Panc1 (cell line): ENCODE measurements at regions not wholly inside any gene's neighbourhood (a gene's known extent, or its start where the extent isn't known, plus 50 kb on each side); places are given as distances from the start of the nearest gene placed in this dataset.

Source experiments
- ATAC-seq: fragments of 200-7000 bp; cut with Tn5 transposase; 2 replicates; pipeline ENCODE4 v1.9.1; 2020; ENCODE audit warnings: mild to moderate bottlenecking, moderate library complexity
- BruUV-seq: library from RNA; stranded (reverse); fragments of 400-500 nt; replicated peaks from 2 replicates; lab custom pipeline; 2021; lab: Mats Ljungman, UMichigan
- CTCF ChIA-PET: fragments of 300-600 bp; sonication (Branson Sonifier 250); formaldehyde crosslinking; loops from one replicate; lab custom pipeline; 2022; ENCODE audit warnings: antibody characterized with exemption; lab: Charles Lee
- POLR2A ChIA-PET: fragments of 300-600 bp; sonication (Branson Sonifier 250); formaldehyde crosslinking; loops from one replicate; lab custom pipeline; 2022; ENCODE audit warnings: antibody characterized with exemption; lab: Charles Lee
- DNase-seq: peaks from one replicate; pipeline ENCODE4 v3.0.0-alpha.2; 2010; ENCODE audit warnings: low read depth, low spot score
- H3K27ac ChIP-seq: 2 replicates; pipeline ENCODE4 v1.5.1; 2011; ENCODE audit warnings: mild to moderate bottlenecking, low read length, inconsistent platforms
- H3K27me3 ChIP-seq: fragments of 200-500 bp; sonication (Bioruptor generic); 2 replicates; pipeline ENCODE4 v1.6.0; 2014; ENCODE audit warnings: low read length, inconsistent platforms; ENCODE audit not compliant: control insufficient read depth, insufficient read depth
- H3K36me3 ChIP-seq: fragments of 200-500 bp; sonication (Bioruptor generic); 2 replicates; pipeline ENCODE4 v1.5.1; 2014; ENCODE audit warnings: inconsistent platforms, mild to moderate bottlenecking, low read length, moderate library complexity; ENCODE audit not compliant: control insufficient read depth, insufficient read depth
- H3K4me1 ChIP-seq: 2 replicates; pipeline ENCODE4 v1.5.1; 2011; ENCODE audit warnings: inconsistent platforms, mild to moderate bottlenecking, low read length, moderate library complexity; ENCODE audit not compliant: control insufficient read depth, insufficient read depth
- H3K4me3 ChIP-seq, 2 experiments: 2 replicates each; pipeline ENCODE4 v1.5.1; 2011 to 2012; ENCODE audit warnings: low read depth in 2 of 2, low read length in 2 of 2, mild to moderate bottlenecking in 2 of 2, inconsistent platforms in 1 of 2, moderate library complexity in 1 of 2
- H3K9me3 ChIP-seq: fragments of 200-500 bp; sonication (Bioruptor generic); 2 replicates; pipeline ENCODE4 v1.5.1; 2014; ENCODE audit warnings: low read depth, mild to moderate bottlenecking, inconsistent platforms, low read length, moderate library complexity; ENCODE audit not compliant: control insufficient read depth, insufficient read depth
- CTCF ChIP-seq: fragments of 450-650 bp; IDR thresholded peaks from 2 replicates; pipeline ENCODE4 v1.5.1; 2017; ENCODE audit warnings: mild to moderate bottlenecking
- POLR2AphosphoS5 ChIP-seq: IDR thresholded peaks from 2 replicates; pipeline ENCODE4 v1.6.1; 2012; ENCODE audit warnings: mild to moderate bottlenecking, low read depth, low read length, moderate library complexity
- REST ChIP-seq, 2 experiments: IDR thresholded peaks; 2 replicates each; pipeline ENCODE4 v1.6.1; 2011 to 2012; ENCODE audit warnings: low read depth in 2 of 2, control low read depth in 1 of 2, low read length in 1 of 2, mild to moderate bottlenecking in 1 of 2, moderate library complexity in 1 of 2; ENCODE audit not compliant: insufficient read depth in 1 of 2
- SIN3A ChIP-seq: IDR thresholded peaks from 2 replicates; pipeline ENCODE4 v1.6.1; 2012; ENCODE audit warnings: low read depth, mild to moderate bottlenecking, low read length, moderate library complexity, borderline replicate concordance; ENCODE audit not compliant: insufficient read depth
- TCF7L2 ChIP-seq: IDR thresholded peaks from 2 replicates; pipeline ENCODE4 v1.6.1; 2011; ENCODE audit warnings: mild to moderate bottlenecking, low read depth, low read length, inconsistent platforms
- in situ Hi-C: cut with HindIII; loops from 2 replicates; pipeline ENCODE4 v1.10.0; 2016; ENCODE audit warnings: low sequenced_read_pairs, low pct_unique_long_range_greater_than_20kb
- intact Hi-C: fragments of 100-400 bp; cut with micrococcal nuclease; formaldehyde crosslinking; loops from one replicate; pipeline ENCODE4 v1.10.0; 2022; ENCODE audit not compliant: unreplicated experiment

DNA sequence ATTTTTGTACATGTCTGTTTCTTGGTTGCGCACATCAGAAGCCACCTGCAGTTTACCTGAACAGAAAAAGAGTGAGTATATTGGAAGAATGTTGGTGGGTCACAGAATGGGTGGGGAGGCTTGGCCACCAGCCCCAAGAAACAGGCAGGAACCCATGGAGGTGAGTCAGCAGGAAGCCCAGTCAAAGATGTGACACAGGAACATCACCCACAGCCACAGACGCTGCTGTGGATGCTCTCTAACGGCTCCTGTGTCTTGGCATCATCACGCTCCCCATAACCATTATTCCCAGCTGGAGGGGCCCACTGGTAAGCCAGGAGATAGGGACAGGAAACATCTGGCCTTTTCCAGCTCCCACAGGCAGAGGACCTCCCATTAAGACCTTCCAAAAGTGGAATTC, 94.0 kb upstream of the WSB1 start:
- TF ChIP-seq SIN3A (no peak), CTCF (no peak), POLR2AphosphoS5 (no peak), REST (IDR thresholded peaks at IDR 0.05; ENCODE audit: insufficient read depth in 1 of 2, low read depth in 2 of 2, low read length in 1 of 2) (no peak), TCF7L2 (no peak)
- CTCF ChIA-PET = no interaction called here

GRCh38 chr17:27200476-27200875, 93.4 kb upstream of the WSB1 start:
- ChIA-PET CTCF (no interaction called here), POLR2A (no interaction called here)
- no TSS peak for BruUV-seq
- Histone ChIP-seq H3K9me3 (no peaks in the 10 kb centered on the region), H3K27ac (no peak overlapping the region), H3K4me1 (no peaks in the 10 kb centered on the region), H3K4me3 (no peak overlapping the region), H3K36me3 (no peaks in the 10 kb centered on the region), H3K27me3 (no peaks in the 10 kb centered on the region)
- intact Hi-C loops (no loop called here), in situ Hi-C loops (no loop called here)
- no peak for DNase-seq
- ATAC-seq = no peak
- TF ChIP-seq SIN3A (no peak), TCF7L2 (no peak), POLR2AphosphoS5 (no peak), CTCF (no peak), REST (IDR thresholded peaks at IDR 0.05; ENCODE audit: insufficient read depth in 1 of 2, low read depth in 2 of 2, low read length in 1 of 2) (no peak)

More for the DNA sequence above, 94.0 kb upstream of the WSB1 start:
- POLR2A ChIA-PET = no interaction called here
- no peaks in the 10 kb centered on the region for H3K27me3 ChIP-seq
- H3K9me3 ChIP-seq = no peaks in the 10 kb centered on the region
- in situ Hi-C loops = no loop called here
- no TSS peak for BruUV-seq
- DNase-seq (no peak), ATAC-seq (no peak)
- no peaks in the 10 kb centered on the region for H3K36me3 ChIP-seq
- H3K4me3 ChIP-seq = no peak overlapping the region
- H3K4me1 ChIP-seq = no peaks in the 10 kb centered on the region
- no peak overlapping the region for H3K27ac ChIP-seq
- intact Hi-C loops = loop anchor here (10.0 kb wide), 2 partner anchors 45 to 95 kb away; no protein-coding TSS in a partner anchor
